ENCODE measurements at regions not wholly inside any gene's neighbourhood (a gene's known extent, or its start where the extent isn't known, plus 50 kb on each side); places are given as distances from the start of the nearest gene placed in this dataset.
"Not testable (repeated sequence)": the region's sequence is repeated elsewhere in the genome, so short reads cannot be mapped to it uniquely, and the experiment has no call there.

GRCh38 chr7:118902600-118902999, 678.1 kb downstream of the ANKRD7 start:
- H3K27ac ChIP-seq (ENCODE audit: low read depth, low read length), result no peak overlapping the region
- CTCF ChIA-PET, result no interaction called here
- POLR2A ChIA-PET, result no interaction called here
- no peak for TF ChIP-seq CTCF (IDR thresholded peaks at IDR 0.05; ENCODE audit: low read depth, low read length)
- no peaks in the 10 kb centered on the region for H3K9me3 ChIP-seq (ENCODE audit: control insufficient read depth, insufficient read depth, low read length)
- H3K27me3 ChIP-seq (ENCODE audit: control insufficient read depth, insufficient read depth, low read length), result no peaks in the 10 kb centered on the region
- DNase-seq (ENCODE audit: low read depth, low spot score), result no peak
- no peak overlapping the region for H3K4me3 ChIP-seq (ENCODE audit: low read depth, low read length)

- Histone ChIP-seq H3K27me3 (ENCODE audit: control insufficient read depth, insufficient read depth, low read length) (no peaks in the 10 kb centered on the region), H3K27ac (ENCODE audit: low read depth, low read length) (no peak overlapping the region), H3K9me3 (ENCODE audit: control insufficient read depth, insufficient read depth, low read length) (no peaks in the 10 kb centered on the region), H3K4me3 (ENCODE audit: low read depth, low read length) (no peak overlapping the region)
- ChIA-PET CTCF (interaction anchor here (0.6 kb wide), 1 partner anchor 269 kb away, joined by 3 read pairs; no protein-coding TSS in a partner anchor), POLR2A (no interaction called here)
- no peak for DNase-seq (ENCODE audit: low read depth, low spot score)
- TF ChIP-seq CTCF (IDR thresholded peaks at IDR 0.05; ENCODE audit: low read depth, low read length), result no peak
Observed at GRCh38 chr7:118907911-118908527, 683.5 kb downstream of the ANKRD7 start.

GRCh38 chr7:118916120-118916519, 691.6 kb downstream of the ANKRD7 start:
- H3K4me3 ChIP-seq (ENCODE audit: low read depth, low read length); H3K9me3 ChIP-seq (ENCODE audit: control insufficient read depth, insufficient read depth, low read length); POLR2A ChIA-PET; CTCF ChIA-PET; DNase-seq (ENCODE audit: low read depth, low spot score); H3K27me3 ChIP-seq (ENCODE audit: control insufficient read depth, insufficient read depth, low read length); H3K27ac ChIP-seq (ENCODE audit: low read depth, low read length): not testable (repeated sequence)

- ChIA-PET CTCF (interaction anchor here (1.6 kb wide), 1 partner anchor 279 kb away, joined by 6 read pairs; no protein-coding TSS in a partner anchor), POLR2A (no interaction called here)
- H3K27me3 ChIP-seq (ENCODE audit: control insufficient read depth, insufficient read depth, low read length), result no peaks in the 10 kb centered on the region
- 0 out of 2 replicates have a peak, but pooled peaks have one; percentile 16 for TF ChIP-seq CTCF (IDR thresholded peaks at IDR 0.05; ENCODE audit: low read depth, low read length)
- no peak overlapping the region for H3K27ac ChIP-seq (ENCODE audit: low read depth, low read length)
- no peaks in the 10 kb centered on the region for H3K9me3 ChIP-seq (ENCODE audit: control insufficient read depth, insufficient read depth, low read length)
- no peak for DNase-seq (ENCODE audit: low read depth, low spot score)
- no peak overlapping the region for H3K4me3 ChIP-seq (ENCODE audit: low read depth, low read length)
Observed at GRCh38 chr7:118918556-118918955, 694.1 kb downstream of the ANKRD7 start.

GRCh38 chr7:118938845-118939244, 714.3 kb downstream of the ANKRD7 start:
- no peak overlapping the region for H3K4me3 ChIP-seq (ENCODE audit: low read depth, low read length)
- H3K27ac ChIP-seq (ENCODE audit: low read depth, low read length), result no peak overlapping the region
- TF ChIP-seq CTCF (IDR thresholded peaks at IDR 0.05; ENCODE audit: low read depth, low read length), result no peak
- no peaks in the 10 kb centered on the region for H3K27me3 ChIP-seq (ENCODE audit: control insufficient read depth, insufficient read depth, low read length)
- DNase-seq (ENCODE audit: low read depth, low spot score), result no peak
- CTCF ChIA-PET, result no interaction called here
- H3K9me3 ChIP-seq (ENCODE audit: control insufficient read depth, insufficient read depth, low read length), result no peaks in the 10 kb centered on the region
- POLR2A ChIA-PET, result no interaction called here

Measured in AG04450 (cell line).